Cardiac fibroblast (primary cell): ENCODE measurements at regions not wholly inside any gene's neighbourhood (a gene's known extent, or its start where the extent isn't known, plus 50 kb on each side); places are given as distances from the start of the nearest gene placed in this dataset.

Experiments used
- DNase-seq, 2 donors: peaks; one replicate each; pipeline versions ENCODE4 v3.0.0 to v3.0.0-alpha.2; 2010; ENCODE audit warnings: low read depth in 2 of 2
- H3K4me3 ChIP-seq, 2 donors: replicated peaks in 1 of 2; 1 replicate in 1 of 2; 2 replicates in 1 of 2; pipeline ENCODE4 v1.5.1; 2011; ENCODE audit warnings: low read depth in 2 of 2, low read length in 2 of 2, mild to moderate bottlenecking in 2 of 2, moderate library complexity in 1 of 2
- CTCF ChIP-seq: IDR thresholded peaks from one replicate; pipeline ENCODE4 v1.5.1; 2011; ENCODE audit warnings: low read depth, mild to moderate bottlenecking, low read length, inconsistent platforms

- no peak overlapping the region for H3K4me3 ChIP-seq
Observed at GRCh38 chr20:57793421-57793820, 83.6 kb upstream of the PMEPA1 start.

GRCh38 chr20:57792386-57793080, 82.7 kb upstream of the PMEPA1 start:
- DNase-seq, result peak in 1 of 2 donors; percentile 31
- TF ChIP-seq CTCF, result no peak
- no peak overlapping the region for H3K4me3 ChIP-seq

More at GRCh38 chr20:57793421-57793820, 83.6 kb upstream of the PMEPA1 start:
- TF ChIP-seq CTCF, result no peak
- DNase-seq, result no peak

GRCh38 chr20:57791966-57792365, 82.2 kb upstream of the PMEPA1 start:
- no peak for TF ChIP-seq CTCF
- H3K4me3 ChIP-seq, result no peak overlapping the region
- DNase-seq, result peak in 1 of 2 donors; percentile 5

GRCh38 chr20:57791178-57791962, 81.6 kb upstream of the PMEPA1 start:
- no peak overlapping the region for H3K4me3 ChIP-seq
- DNase-seq, result no peak
- no peak for TF ChIP-seq CTCF

- no peak overlapping the region for H3K4me3 ChIP-seq
- no peak for TF ChIP-seq CTCF
- no peak for DNase-seq
Observed at GRCh38 chr20:57790176-57790575, 80.4 kb upstream of the PMEPA1 start.

- no peak overlapping the region for H3K4me3 ChIP-seq
- TF ChIP-seq CTCF, result no peak
- no peak for DNase-seq
Observed at GRCh38 chr20:57788936-57789613, 79.3 kb upstream of the PMEPA1 start.
